Colonic mucosa (tissue), 4 donors: ENCODE measurements at regions not wholly inside any gene's neighbourhood (a gene's known extent, or its start where the extent isn't known, plus 50 kb on each side); places are given as distances from the start of the nearest gene placed in this dataset.

ENCODE experiments used
- DNase-seq: peaks from one replicate; pipeline ENCODE4 v3.0.0-alpha.2; 2020
- H3K27ac ChIP-seq: fragments of 200-600 bp; one replicate; pipeline ENCODE4 v1.8.0; 2021
- H3K27me3 ChIP-seq: fragments of 200-600 bp; one replicate; pipeline ENCODE4 v1.8.0; 2021
- H3K36me3 ChIP-seq: fragments of 200-600 bp; one replicate; pipeline ENCODE4 v1.8.0; 2021
- H3K4me1 ChIP-seq: fragments of 200-600 bp; one replicate; pipeline ENCODE4 v1.8.0; 2021; ENCODE audit warnings: mild to moderate bottlenecking
- H3K4me3 ChIP-seq: fragments of 200-600 bp; one replicate; pipeline ENCODE4 v1.8.0; 2021
- H3K9ac ChIP-seq, 2 donors: one replicate each; pipeline ENCODE4 v1.7.0; 2013; ENCODE audit warnings: control low read depth in 2 of 2, low read depth in 2 of 2, low read length in 2 of 2
- H3K9me3 ChIP-seq: fragments of 200-600 bp; one replicate; pipeline ENCODE4 v1.8.0; 2021
- intact Hi-C: fragments of 100-400 bp; cut with DNase I; formaldehyde crosslinking; loops from one replicate; pipeline ENCODE4 v1.14.1; 2022
- TF ChIP-seq, protein P1 (sequence below): fragments of 200-600 bp; IDR thresholded peaks from one replicate; pipeline ENCODE4 v1.8.0; 2022; ENCODE audit warnings: antibody characterized with exemption, mild to moderate bottlenecking
- donor health status: healthy.
- donor health status: DM: no; HTN: no; CAD: no.
- donor health status: DM: no; HTN: no; CAD: no.

DNA sequence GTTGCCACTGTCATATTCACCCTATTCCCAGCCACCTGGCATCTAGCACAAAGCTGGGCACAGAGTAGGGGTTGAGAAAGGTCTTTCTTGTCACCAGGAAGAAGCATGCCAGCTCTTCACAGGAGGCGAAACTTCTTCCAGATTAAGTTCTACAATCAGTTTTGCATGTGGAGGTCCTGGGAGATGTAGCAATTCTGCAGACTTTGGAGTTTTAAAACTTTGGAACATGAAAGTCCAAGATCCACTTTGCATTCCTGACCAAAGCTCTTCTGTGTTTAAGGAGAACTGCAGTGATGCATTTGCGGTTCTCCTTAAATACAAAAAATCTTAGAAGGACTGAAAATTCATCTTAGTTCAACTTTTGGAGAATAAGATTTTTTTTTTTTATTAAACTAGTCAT is 258.5 kb upstream of the USP24 start:
- intact Hi-C loops = loop anchor here (10.0 kb wide), 1 partner anchor 1111 kb away; no protein-coding TSS in a partner anchor
- Histone ChIP-seq H3K36me3 (no peaks in the 10 kb centered on the region), H3K4me1 (no peaks in the 10 kb centered on the region), H3K27me3 (no peaks in the 10 kb centered on the region), H3K9ac (no peak overlapping the region), H3K9me3 (no peaks in the 10 kb centered on the region), H3K4me3 (no peak overlapping the region), H3K27ac (no peak overlapping the region)
- TF ChIP-seq, protein P1, sequence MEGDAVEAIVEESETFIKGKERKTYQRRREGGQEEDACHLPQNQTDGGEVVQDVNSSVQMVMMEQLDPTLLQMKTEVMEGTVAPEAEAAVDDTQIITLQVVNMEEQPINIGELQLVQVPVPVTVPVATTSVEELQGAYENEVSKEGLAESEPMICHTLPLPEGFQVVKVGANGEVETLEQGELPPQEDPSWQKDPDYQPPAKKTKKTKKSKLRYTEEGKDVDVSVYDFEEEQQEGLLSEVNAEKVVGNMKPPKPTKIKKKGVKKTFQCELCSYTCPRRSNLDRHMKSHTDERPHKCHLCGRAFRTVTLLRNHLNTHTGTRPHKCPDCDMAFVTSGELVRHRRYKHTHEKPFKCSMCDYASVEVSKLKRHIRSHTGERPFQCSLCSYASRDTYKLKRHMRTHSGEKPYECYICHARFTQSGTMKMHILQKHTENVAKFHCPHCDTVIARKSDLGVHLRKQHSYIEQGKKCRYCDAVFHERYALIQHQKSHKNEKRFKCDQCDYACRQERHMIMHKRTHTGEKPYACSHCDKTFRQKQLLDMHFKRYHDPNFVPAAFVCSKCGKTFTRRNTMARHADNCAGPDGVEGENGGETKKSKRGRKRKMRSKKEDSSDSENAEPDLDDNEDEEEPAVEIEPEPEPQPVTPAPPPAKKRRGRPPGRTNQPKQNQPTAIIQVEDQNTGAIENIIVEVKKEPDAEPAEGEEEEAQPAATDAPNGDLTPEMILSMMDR = no peak
- DNase-seq = no peak

DNA sequence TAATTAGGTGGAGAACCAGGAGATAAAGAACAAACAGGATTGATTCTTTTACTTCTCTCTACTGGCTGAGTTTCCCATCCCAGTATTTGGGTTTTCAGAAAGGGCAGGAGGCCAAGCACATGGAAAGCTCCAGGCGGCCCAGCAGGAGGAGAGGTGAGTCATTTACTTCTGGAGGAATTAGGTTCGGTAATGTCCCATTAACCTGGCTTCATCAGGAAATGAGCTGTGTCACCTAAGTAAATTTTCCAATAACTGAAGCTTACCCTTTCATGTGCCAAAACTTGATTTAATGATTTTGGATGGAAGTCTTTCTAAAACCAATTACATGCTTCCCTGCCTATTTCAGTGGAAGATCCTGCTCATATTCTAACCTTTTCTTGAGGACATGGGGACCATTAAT is 257.6 kb upstream of the USP24 start:
- TF ChIP-seq, protein P1 = no peak
- DNase-seq = no peak
- H3K9me3 ChIP-seq = no peaks in the 10 kb centered on the region
- H3K27ac ChIP-seq = no peak overlapping the region
- H3K27me3 ChIP-seq = no peaks in the 10 kb centered on the region
- H3K4me3 ChIP-seq = no peak overlapping the region
- intact Hi-C loops = loop anchor here (10.0 kb wide), 1 partner anchor 1112 kb away; no protein-coding TSS in a partner anchor
- H3K4me1 ChIP-seq = no peaks in the 10 kb centered on the region
- H3K9ac ChIP-seq = no peak overlapping the region
- no peaks in the 10 kb centered on the region for H3K36me3 ChIP-seq

DNA sequence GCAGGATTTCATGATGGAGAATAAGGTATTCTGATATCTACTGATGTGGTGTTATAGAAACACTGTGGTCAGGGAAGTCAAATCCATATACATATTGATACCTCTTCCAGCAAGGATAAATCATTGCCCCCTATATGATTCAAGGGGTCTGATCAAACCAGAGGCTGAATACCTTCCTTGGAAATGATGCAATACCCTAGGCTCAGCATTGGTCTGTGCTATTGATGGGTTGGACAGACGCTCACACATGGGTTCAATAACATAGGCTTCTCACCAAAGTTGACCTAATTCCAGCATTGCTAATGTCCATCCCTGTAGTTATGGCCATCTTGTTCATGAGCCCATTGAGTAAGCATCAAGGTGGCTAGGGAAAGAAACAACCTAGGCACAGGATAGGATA is 257.0 kb upstream of the USP24 start:
- Histone ChIP-seq H3K4me1 (no peaks in the 10 kb centered on the region), H3K4me3 (no peak overlapping the region), H3K27me3 (no peaks in the 10 kb centered on the region), H3K9ac (no peak overlapping the region), H3K9me3 (no peaks in the 10 kb centered on the region), H3K36me3 (no peaks in the 10 kb centered on the region), H3K27ac (no peak overlapping the region)
- TF ChIP-seq, protein P1 = no peak
- intact Hi-C loops = loop anchor here (10.0 kb wide), 1 partner anchor 1113 kb away; no protein-coding TSS in a partner anchor
- DNase-seq = no peak

DNA sequence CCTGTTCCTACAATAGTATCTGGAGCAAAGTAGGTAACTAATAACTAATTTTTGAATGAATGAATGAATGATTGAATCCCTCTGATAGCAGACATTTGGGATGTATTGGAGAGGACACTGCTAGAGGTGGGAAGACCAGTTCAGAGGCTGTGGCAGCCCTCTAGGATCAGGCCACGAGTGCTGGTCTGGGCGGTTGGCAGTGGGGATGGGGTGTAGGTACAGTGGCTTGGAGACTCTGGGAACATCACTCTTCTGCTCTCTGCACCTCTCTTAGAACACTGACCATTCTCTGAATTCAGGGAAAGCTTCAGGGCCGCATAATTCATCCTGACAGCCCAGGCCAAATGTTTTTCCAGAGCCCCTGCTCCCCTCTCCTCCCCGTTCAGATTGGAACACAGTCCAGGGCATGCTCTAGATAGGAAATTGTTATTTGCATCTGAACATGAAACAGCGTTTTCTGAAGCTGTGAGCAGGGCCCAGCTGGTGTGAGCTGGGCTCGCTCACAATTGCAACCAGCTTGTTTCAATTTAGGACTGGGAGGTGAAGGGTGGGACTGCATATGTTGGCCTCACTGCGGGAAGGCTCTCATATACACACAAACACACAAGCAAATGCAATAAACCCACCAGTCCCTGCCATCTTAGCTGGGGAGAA is 253.1 kb upstream of the USP24 start:
- intact Hi-C loops = no loop called here
- Histone ChIP-seq H3K9me3 (no peaks in the 10 kb centered on the region), H3K4me1 (no peaks in the 10 kb centered on the region), H3K9ac (no peak overlapping the region), H3K4me3 (no peak overlapping the region), H3K27me3 (no peaks in the 10 kb centered on the region), H3K36me3 (no peaks in the 10 kb centered on the region), H3K27ac (no peak overlapping the region)
- TF ChIP-seq, protein P1 = no peak
- no peak for DNase-seq

DNA sequence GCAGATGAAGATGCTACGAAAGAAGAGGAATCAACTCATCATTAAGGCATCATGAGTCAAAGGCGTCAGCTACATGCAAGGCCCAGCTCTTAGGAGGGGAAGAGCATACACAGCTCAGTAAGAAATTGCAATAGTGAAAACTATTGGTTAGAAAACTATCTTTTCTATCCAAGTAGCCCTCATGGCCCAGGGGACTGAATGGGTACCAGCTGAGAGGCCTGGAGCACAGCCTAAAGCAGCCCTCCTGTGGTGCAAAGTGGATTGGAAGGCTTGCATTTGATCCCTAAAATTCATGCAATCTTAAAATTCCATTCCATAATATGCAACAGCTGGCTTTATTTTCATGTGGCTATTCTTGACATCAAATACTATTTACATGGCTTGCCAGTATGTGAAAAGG is 251.8 kb upstream of the USP24 start:
- H3K4me3 ChIP-seq = no peak overlapping the region
- intact Hi-C loops = no loop called here
- no peaks in the 10 kb centered on the region for H3K9me3 ChIP-seq
- no peaks in the 10 kb centered on the region for H3K36me3 ChIP-seq
- no peak overlapping the region for H3K9ac ChIP-seq
- no peak overlapping the region for H3K27ac ChIP-seq
- TF ChIP-seq, protein P1 = no peak
- no peak for DNase-seq
- H3K27me3 ChIP-seq = no peaks in the 10 kb centered on the region
- H3K4me1 ChIP-seq = no peaks in the 10 kb centered on the region
